ENCODE measurements at regions not wholly inside any gene's neighbourhood (a gene's known extent, or its start where the extent isn't known, plus 50 kb on each side); places are given as distances from the start of the nearest gene placed in this dataset.

GRCh38 chr15:38714309-38715072 lies 149.9 kb upstream of the RASGRP1 start:
- TF ChIP-seq ELK1 (IDR thresholded peaks at IDR 0.05; ENCODE audit: low read depth, low read length) (no peak), CTCF (IDR thresholded peaks at IDR 0.05) (no peak), CHD2 (IDR thresholded peaks at IDR 0.05; ENCODE audit: low read length, partially characterized antibody) (no peak), BHLHE40 (IDR thresholded peaks at IDR 0.05; ENCODE audit: low read depth, low read length) (no peak), JUN (IDR thresholded peaks at IDR 0.05) (no peak)

All from A549 (cell line).